Nephron (organoid): ENCODE measurements at regions not wholly inside any gene's neighbourhood (a gene's known extent, or its start where the extent isn't known, plus 50 kb on each side); places are given as distances from the start of the nearest gene placed in this dataset.
"Not testable (repeated sequence)": the region's sequence is repeated elsewhere in the genome, so short reads cannot be mapped to it uniquely, and the experiment has no call there.

Experiments used
- H3K27ac Mint-ChIP-seq, 3 experiments: 2 replicates each; pipeline ENCODE4 v1.8.0; 2020; ENCODE audit warnings: mixed read lengths in 3 of 3, mild to moderate bottlenecking in 2 of 3, moderate library complexity in 1 of 3
- H3K27me3 Mint-ChIP-seq: 2 replicates; pipeline ENCODE4 v1.8.0; 2021; ENCODE audit warnings: low read depth, mild to moderate bottlenecking, moderate library complexity, mixed read lengths
- H3K36me3 Mint-ChIP-seq: 2 replicates; pipeline ENCODE4 v1.8.0; 2020; ENCODE audit warnings: low read depth, mixed read lengths
- H3K4me1 Mint-ChIP-seq: 2 replicates; pipeline ENCODE4 v1.8.0; 2020; ENCODE audit warnings: mixed read lengths
- H3K4me3 Mint-ChIP-seq, 3 experiments: 2 replicates each; pipeline ENCODE4 v1.8.0; 2020; ENCODE audit warnings: mild to moderate bottlenecking in 3 of 3, mixed read lengths in 3 of 3, moderate library complexity in 2 of 3
- H3K9me3 Mint-ChIP-seq: 2 replicates; pipeline ENCODE4 v1.8.0; 2020; ENCODE audit warnings: mixed read lengths
- TF ChIP-seq, protein P1 (sequence below), 3 experiments: fragments of 200-600 bp; sonication (generic); IDR thresholded peaks; one replicate each; pipeline ENCODE4 v1.5.0; 2021; ENCODE audit warnings: antibody characterized with exemption in 3 of 3; ENCODE audit not compliant: unreplicated experiment in 3 of 3

DNA sequence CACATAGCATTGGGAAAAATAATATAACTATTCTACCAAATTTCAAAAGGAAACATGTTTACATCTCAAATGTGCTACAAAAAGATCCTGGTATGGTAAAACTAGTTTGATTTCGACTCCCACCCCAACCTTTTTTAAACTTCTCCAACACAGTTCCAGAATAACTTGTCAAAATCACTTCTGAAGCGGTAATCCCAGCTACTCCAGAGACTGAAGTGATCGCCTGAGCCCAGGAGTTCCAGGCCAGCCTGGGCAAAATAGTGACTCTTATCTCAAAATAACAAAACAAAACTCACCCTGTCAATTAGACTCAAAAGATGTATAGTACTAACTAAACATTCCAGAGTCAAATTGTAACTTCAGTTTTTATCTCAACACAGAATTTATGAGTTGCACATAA is 71.3 kb upstream of the RNF38 start:
- Mint-ChIP-seq H3K36me3 (peaks cover 11% of the 10 kb centered on the region), H3K9me3 (no peaks in the 10 kb centered on the region), H3K27ac (peak overlapping the region; percentile 46 to 80 (median 60)), H3K27me3 (no peaks in the 10 kb centered on the region), H3K4me1 (peaks cover 18% of the 10 kb centered on the region), H3K4me3 (no peak overlapping the region)
- TF ChIP-seq, protein P1, sequence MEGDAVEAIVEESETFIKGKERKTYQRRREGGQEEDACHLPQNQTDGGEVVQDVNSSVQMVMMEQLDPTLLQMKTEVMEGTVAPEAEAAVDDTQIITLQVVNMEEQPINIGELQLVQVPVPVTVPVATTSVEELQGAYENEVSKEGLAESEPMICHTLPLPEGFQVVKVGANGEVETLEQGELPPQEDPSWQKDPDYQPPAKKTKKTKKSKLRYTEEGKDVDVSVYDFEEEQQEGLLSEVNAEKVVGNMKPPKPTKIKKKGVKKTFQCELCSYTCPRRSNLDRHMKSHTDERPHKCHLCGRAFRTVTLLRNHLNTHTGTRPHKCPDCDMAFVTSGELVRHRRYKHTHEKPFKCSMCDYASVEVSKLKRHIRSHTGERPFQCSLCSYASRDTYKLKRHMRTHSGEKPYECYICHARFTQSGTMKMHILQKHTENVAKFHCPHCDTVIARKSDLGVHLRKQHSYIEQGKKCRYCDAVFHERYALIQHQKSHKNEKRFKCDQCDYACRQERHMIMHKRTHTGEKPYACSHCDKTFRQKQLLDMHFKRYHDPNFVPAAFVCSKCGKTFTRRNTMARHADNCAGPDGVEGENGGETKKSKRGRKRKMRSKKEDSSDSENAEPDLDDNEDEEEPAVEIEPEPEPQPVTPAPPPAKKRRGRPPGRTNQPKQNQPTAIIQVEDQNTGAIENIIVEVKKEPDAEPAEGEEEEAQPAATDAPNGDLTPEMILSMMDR (IDR thresholded peaks at IDR 0.05; ENCODE audit: unreplicated experiment in 3 of 3): no peak

DNA sequence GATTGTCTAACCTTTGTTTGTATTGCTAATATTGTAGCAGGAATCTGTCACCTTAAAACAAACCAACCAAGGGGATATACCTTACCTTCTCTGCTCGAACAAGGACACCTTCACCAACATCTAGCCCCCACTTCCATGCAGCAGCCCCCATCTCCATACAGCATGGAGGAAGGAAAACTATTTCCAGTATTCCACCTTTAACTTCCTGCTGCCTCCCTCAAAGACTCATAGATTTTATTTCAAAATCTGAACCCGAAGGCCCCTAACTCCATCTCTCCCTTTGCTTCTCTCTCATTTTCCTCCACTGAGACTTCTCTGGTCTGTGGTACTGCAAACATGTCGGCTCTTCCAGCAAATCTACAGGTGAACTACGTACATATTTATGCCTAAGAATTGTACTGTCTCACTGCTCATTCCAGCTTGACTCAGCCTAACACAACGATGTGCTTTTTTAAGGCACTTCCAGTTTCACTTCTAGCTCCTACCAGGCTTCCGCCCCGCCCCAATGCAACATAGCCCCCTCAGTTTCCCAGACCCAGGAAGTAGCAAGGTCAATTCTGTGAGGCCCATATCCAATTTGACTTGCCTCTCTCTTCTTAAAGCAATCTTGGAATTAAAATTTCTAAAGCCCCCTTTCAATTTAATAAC is 70.7 kb upstream of the RNF38 start:
- Mint-ChIP-seq H3K36me3 (peaks cover 11% of the 10 kb centered on the region), H3K9me3 (no peaks in the 10 kb centered on the region), H3K4me3 (peak overlapping the region in 1 of 3 experiments; percentile 40), H3K27me3 (no peaks in the 10 kb centered on the region), H3K4me1 (peaks cover 18% of the 10 kb centered on the region), H3K27ac (peak overlapping the region; percentile 46 to 80 (median 60))
- TF ChIP-seq, protein P1 (IDR thresholded peaks at IDR 0.05; ENCODE audit: unreplicated experiment in 3 of 3): no peak

DNA sequence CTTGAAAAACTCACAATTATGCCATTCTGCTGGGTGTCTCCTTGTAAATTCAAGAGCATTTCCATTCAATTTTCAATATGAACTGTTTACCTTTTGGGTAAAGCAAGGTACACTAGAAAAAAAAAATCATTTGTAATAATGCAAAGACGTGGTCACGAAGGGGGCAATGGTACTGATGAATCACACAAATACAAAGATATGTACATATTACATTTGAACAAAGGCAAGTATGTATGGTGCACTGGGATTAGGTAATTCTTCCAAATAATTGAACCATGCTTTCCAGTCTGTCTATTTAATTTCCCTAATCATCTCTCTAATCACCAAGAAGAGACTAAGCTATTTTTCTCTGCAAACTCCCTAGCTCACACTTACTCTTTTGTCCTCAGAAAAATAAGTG is 63.4 kb upstream of the RNF38 start:
- Mint-ChIP-seq H3K36me3 (peaks cover 15% of the 10 kb centered on the region), H3K4me1 (peaks cover 30% of the 10 kb centered on the region), H3K4me3 (no peak overlapping the region), H3K9me3 (no peaks in the 10 kb centered on the region), H3K27me3 (no peaks in the 10 kb centered on the region), H3K27ac (peak overlapping the region in 1 of 3 experiments; percentile 31)
- TF ChIP-seq, protein P1 (IDR thresholded peaks at IDR 0.05; ENCODE audit: unreplicated experiment in 3 of 3): no peak

DNA sequence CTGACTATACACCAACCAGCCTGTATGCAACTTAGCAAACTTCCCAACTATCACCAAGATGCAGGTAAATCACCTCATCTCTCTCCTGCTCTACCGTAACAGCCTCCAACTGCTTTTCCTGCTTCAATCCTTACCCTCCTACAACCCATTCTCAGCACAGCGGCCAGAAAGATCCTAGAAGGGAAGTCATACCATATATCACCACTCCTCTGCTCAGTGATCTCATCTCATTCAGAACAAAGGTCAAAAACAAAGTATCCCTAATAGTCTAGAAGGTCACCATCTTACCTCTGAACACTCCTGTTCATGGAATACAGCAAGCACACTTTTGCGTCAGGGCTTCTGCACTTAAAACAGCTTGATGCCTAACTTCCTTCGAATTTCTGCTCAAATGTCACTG is 62.2 kb upstream of the RNF38 start:
- H3K36me3 Mint-ChIP-seq: peaks cover 18% of the 10 kb centered on the region
- peaks cover 30% of the 10 kb centered on the region for H3K4me1 Mint-ChIP-seq
- no peak overlapping the region for H3K4me3 Mint-ChIP-seq
- TF ChIP-seq, protein P1 (IDR thresholded peaks at IDR 0.05; ENCODE audit: unreplicated experiment in 3 of 3): no peak
- H3K27me3 Mint-ChIP-seq: no peaks in the 10 kb centered on the region
- H3K27ac Mint-ChIP-seq: peak overlapping the region in 2 of 3 experiments; percentile 36 to 83
- no peaks in the 10 kb centered on the region for H3K9me3 Mint-ChIP-seq

DNA sequence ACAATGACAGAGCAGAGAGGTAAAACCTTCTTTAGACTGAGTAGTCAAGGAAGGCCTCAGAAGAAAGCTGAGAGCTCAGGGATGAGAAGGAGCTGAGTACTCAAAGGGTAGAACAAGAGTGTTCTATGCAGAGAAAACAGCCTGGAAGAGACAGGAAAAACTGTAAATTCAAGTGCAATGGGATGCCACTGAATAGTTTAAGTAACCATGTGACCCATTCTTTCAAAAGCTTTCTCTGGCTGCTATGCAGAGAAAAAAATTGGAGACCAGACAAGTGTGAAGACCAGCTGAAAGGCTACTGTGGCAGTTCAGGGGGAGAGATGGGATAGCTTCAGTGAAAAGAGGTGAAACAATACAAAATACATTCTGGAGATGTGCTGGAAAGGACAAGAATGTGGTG is 61.3 kb upstream of the RNF38 start:
- Mint-ChIP-seq H3K4me1 (peaks cover 34% of the 10 kb centered on the region), H3K27ac (peak overlapping the region; percentile 49 to 83 (median 59)), H3K36me3 (peaks cover 18% of the 10 kb centered on the region), H3K27me3 (no peaks in the 10 kb centered on the region), H3K4me3 (no peak overlapping the region), H3K9me3 (no peaks in the 10 kb centered on the region)
- TF ChIP-seq, protein P1 (IDR thresholded peaks at IDR 0.05; ENCODE audit: unreplicated experiment in 3 of 3): no peak

DNA sequence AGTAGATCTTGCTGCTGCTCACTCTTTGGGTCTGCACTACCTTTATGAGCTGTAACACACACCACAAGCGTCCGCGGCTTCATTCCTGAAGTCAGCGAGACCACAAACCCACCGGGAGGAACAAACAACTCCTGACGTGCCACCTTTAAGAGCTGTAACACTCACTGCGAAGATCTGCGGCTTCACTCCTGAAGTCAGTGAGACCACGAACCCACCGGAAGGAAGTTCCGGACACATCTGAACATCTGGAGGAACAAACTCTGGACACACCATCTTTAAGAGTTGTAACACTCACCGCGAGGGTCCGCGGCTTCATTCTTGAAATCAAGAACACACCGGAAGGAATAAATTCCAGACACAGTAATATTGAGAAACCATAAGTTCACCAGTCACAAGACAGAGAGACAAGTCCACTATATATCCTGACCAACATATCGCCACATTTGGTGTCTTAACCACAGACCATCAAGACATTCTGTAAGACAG is 58.4 kb upstream of the RNF38 start:
- H3K36me3 Mint-ChIP-seq: peaks cover 16% of the 10 kb centered on the region
- H3K4me1 Mint-ChIP-seq: peaks cover 30% of the 10 kb centered on the region
- H3K4me3 Mint-ChIP-seq, H3K9me3 Mint-ChIP-seq, H3K27me3 Mint-ChIP-seq, H3K27ac Mint-ChIP-seq: not testable (repeated sequence)
